Smooth muscle cell (in vitro differentiated cells): ENCODE measurements at regions not wholly inside any gene's neighbourhood (a gene's known extent, or its start where the extent isn't known, plus 50 kb on each side); places are given as distances from the start of the nearest gene placed in this dataset.

Experiments
- DNase-seq: peaks from one replicate; lab custom pipeline; 2025; ENCODE audit not compliant: unreplicated experiment; lab: John Stamatoyannopoulos, UW
- H2AFZ ChIP-seq: fragments of 200-600 bp; sonication (generic); 2 replicates; pipeline ENCODE4 v1.6.0; 2016; ENCODE audit warnings: antibody characterized with exemption, low read depth, mild to moderate bottlenecking
- H3F3A ChIP-seq: fragments of 200-600 bp; sonication (generic); 2 replicates; pipeline ENCODE4 v1.6.0; 2017; ENCODE audit warnings: antibody characterized with exemption, low read depth
- H3K27ac ChIP-seq: fragments of 200-600 bp; sonication (generic); 2 replicates; pipeline ENCODE4 v1.5.1; 2016; ENCODE audit warnings: low read depth, mild to moderate bottlenecking
- H3K27me3 ChIP-seq: fragments of 200-600 bp; sonication (generic); 2 replicates; pipeline ENCODE4 v1.6.1; 2016; ENCODE audit warnings: low read depth, mild to moderate bottlenecking
- H3K36me3 ChIP-seq: fragments of 200-600 bp; sonication (generic); 2 replicates; pipeline ENCODE4 v1.5.1; 2016; ENCODE audit warnings: low read depth
- H3K4me1 ChIP-seq: fragments of 200-600 bp; sonication (generic); 2 replicates; pipeline ENCODE4 v1.5.1; 2016; ENCODE audit warnings: low read depth
- H3K4me2 ChIP-seq: fragments of 200-600 bp; sonication (generic); 2 replicates; pipeline ENCODE4 v1.6.0; 2016; ENCODE audit warnings: mild to moderate bottlenecking
- H3K4me3 ChIP-seq: fragments of 200-600 bp; sonication (generic); 2 replicates; pipeline ENCODE4 v1.5.1; 2016; ENCODE audit warnings: mild to moderate bottlenecking
- H3K79me2 ChIP-seq: fragments of 200-600 bp; sonication (generic); 2 replicates; pipeline ENCODE4 v1.6.0; 2016; ENCODE audit warnings: low read depth, mild to moderate bottlenecking
- H3K9ac ChIP-seq: fragments of 200-600 bp; sonication (generic); 2 replicates; pipeline ENCODE4 v1.6.0; 2016; ENCODE audit warnings: low read depth
- H3K9me3 ChIP-seq: fragments of 200-600 bp; sonication (generic); replicated peaks from 2 replicates; pipeline ENCODE4 v1.5.1; 2016; ENCODE audit warnings: low read depth
- H4K20me1 ChIP-seq: fragments of 200-600 bp; sonication (generic); 2 replicates; pipeline ENCODE4 v1.6.0; 2016; ENCODE audit warnings: low read depth
- CTCF ChIP-seq: fragments of 200-600 bp; sonication (generic); IDR thresholded peaks from 2 replicates; pipeline ENCODE4 v1.5.1; 2017; ENCODE audit warnings: borderline replicate concordance, mild to moderate bottlenecking, antibody characterized with exemption; ENCODE audit not compliant: insufficient read depth, poor library complexity, severe bottlenecking
- WGBS: methylation state at CpG from one replicate; pipeline ENCODE4 v1.1.7; 2016; ENCODE audit warnings: low lambda C conversion rate; 5-methylcytosine and 5-hydroxymethylcytosine counted together

- Histone ChIP-seq H3K36me3 (no peaks in the 10 kb centered on the region), H3K27ac (no peak overlapping the region), H3K79me2 (no peaks in the 10 kb centered on the region), H3F3A (no peaks in the 10 kb centered on the region), H3K9ac (no peak overlapping the region), H3K4me3 (no peak overlapping the region), H3K9me3 (no peaks in the 10 kb centered on the region), H3K4me1 (no peaks in the 10 kb centered on the region), H3K27me3 (peaks cover 8% of the 10 kb centered on the region), H2AFZ (no peak overlapping the region), H3K4me2 (no peak overlapping the region), H4K20me1 (no peaks in the 10 kb centered on the region)
- WGBS, result 87% methylated on average over 6 of the region's 6 CpGs
- TF ChIP-seq CTCF, result no peak
- no peak for DNase-seq
Measured at GRCh38 chr9:113785334-113785733, 90.8 kb upstream of the ZNF618 start.

- Histone ChIP-seq H3K79me2 (no peaks in the 10 kb centered on the region), H3F3A (no peaks in the 10 kb centered on the region), H3K27ac (no peak overlapping the region), H3K27me3 (peaks cover 8% of the 10 kb centered on the region), H3K4me3 (no peak overlapping the region), H2AFZ (no peak overlapping the region), H3K4me1 (no peaks in the 10 kb centered on the region), H3K4me2 (no peak overlapping the region), H3K36me3 (no peaks in the 10 kb centered on the region), H3K9ac (no peak overlapping the region), H4K20me1 (no peaks in the 10 kb centered on the region), H3K9me3 (no peaks in the 10 kb centered on the region)
- no peak for TF ChIP-seq CTCF
- whole genome bisulfite sequencing, result 79% methylated on average over 4 of the region's 4 CpGs
- no peak for DNase-seq
Measured at GRCh38 chr9:113786071-113786470, 90.0 kb upstream of the ZNF618 start.

GRCh38 chr9:113787871-113788270 is 88.2 kb upstream of the ZNF618 start:
- Histone ChIP-seq H3K9ac (no peak overlapping the region), H3K4me2 (no peak overlapping the region), H3K79me2 (no peaks in the 10 kb centered on the region), H3K4me3 (no peak overlapping the region), H3F3A (no peaks in the 10 kb centered on the region), H3K27me3 (peaks cover 8% of the 10 kb centered on the region), H4K20me1 (no peaks in the 10 kb centered on the region), H3K4me1 (no peaks in the 10 kb centered on the region), H3K9me3 (no peaks in the 10 kb centered on the region), H3K27ac (no peak overlapping the region), H2AFZ (no peak overlapping the region), H3K36me3 (no peaks in the 10 kb centered on the region)
- TF ChIP-seq CTCF, result no peak
- 84% methylated on average over 8 of the region's 8 CpGs for WGBS
- DNase-seq, result no peak

- H4K20me1 ChIP-seq, result no peaks in the 10 kb centered on the region
- H3K27me3 ChIP-seq, result peaks cover 8% of the 10 kb centered on the region
- no peak for DNase-seq
- H3K4me2 ChIP-seq, result no peak overlapping the region
- no peak overlapping the region for H3K4me3 ChIP-seq
- no peak overlapping the region for H3K27ac ChIP-seq
- H3K79me2 ChIP-seq, result no peaks in the 10 kb centered on the region
- H3F3A ChIP-seq, result no peaks in the 10 kb centered on the region
- 76% methylated on average over 9 of the region's 10 CpGs for WGBS
- no peaks in the 10 kb centered on the region for H3K36me3 ChIP-seq
- no peak for TF ChIP-seq CTCF
- no peaks in the 10 kb centered on the region for H3K4me1 ChIP-seq
- no peak overlapping the region for H3K9ac ChIP-seq
- H3K9me3 ChIP-seq, result no peaks in the 10 kb centered on the region
- H2AFZ ChIP-seq, result no peak overlapping the region
Measured at GRCh38 chr9:113788616-113789330, 87.3 kb upstream of the ZNF618 start.
